Fibroblast of skin of right quadriceps (primary cell): ENCODE measurements at regions not wholly inside any gene's neighbourhood (a gene's known extent, or its start where the extent isn't known, plus 50 kb on each side); places are given as distances from the start of the nearest gene placed in this dataset.
A peak's percentile ranks its signal among the peaks of the same experiment; 100 is the strongest.

Experiments
- DNase-seq: peaks from one replicate; pipeline ENCODE4 v3.0.0-alpha.2; 2013

DNA sequence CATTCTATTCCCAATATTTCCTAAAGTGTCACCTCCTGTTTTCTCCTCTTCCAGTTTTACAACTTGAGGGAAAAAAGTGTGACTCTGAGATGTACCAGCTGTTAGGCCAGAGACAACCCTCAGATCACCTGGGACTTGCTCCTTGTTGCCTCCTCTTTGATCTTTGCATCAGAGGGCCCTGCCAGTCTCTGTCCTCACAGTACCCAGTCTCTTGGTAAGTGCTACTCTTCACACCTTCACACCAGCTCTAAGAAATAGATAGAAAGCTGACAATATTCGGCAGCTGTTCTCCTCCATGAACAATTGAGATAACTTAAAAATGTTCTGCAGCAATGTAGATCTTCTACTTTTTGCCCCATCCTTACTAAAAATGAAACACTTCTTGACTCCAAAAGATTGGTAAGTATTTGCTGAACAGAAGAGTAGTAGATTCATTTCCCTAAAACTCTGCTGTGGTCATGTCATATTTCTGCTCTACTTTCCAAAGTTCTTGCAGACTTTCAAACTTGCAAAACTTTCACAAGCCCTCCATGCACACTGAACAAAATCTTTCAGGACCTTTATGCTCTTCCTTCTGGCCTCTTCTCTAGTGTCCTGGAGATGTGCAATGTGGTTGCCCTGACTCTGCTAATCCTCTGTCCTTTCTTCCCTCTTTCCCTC, 188.6 kb downstream of the SNX18 start:
- DNase-seq = no peak

DNA sequence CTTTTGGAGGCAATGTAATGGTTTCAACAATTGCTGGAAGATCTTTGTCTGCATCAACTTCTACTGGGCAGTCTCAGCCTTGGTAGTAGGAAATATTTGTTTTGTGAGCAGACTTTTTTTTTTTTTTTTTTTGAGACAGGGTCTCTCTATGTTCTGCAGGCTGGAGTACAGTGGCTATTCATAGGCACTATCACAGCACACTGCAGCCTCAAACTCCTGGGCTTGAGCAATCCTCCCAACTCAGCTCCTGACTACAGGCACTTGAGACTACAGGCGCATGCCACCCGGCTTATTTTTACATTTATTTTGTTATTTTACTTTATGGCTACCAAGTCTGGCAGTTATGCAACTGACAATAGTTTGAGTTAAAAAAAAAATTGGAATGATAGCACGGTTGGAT, 187.3 kb downstream of the SNX18 start:
- DNase-seq = no peak

DNA sequence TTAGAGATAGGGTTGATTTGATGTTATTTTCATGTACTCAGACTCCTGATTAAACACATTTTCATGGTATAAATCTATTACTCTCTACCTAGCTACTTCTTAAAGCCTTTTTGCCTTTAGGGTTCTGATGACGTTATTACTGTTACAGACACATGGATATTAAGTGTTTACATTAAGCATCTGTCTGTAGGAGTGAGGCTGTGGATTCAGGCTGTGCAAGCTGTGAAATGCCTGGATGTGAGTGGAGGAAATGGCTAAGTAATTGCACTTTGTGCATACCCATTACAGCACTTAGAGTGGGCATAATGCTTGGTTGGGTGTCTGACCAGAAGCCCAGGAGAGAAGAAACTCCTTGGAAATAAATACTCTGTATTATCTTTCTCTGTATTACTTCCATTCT, 186.8 kb downstream of the SNX18 start:
- DNase-seq = no peak

DNA sequence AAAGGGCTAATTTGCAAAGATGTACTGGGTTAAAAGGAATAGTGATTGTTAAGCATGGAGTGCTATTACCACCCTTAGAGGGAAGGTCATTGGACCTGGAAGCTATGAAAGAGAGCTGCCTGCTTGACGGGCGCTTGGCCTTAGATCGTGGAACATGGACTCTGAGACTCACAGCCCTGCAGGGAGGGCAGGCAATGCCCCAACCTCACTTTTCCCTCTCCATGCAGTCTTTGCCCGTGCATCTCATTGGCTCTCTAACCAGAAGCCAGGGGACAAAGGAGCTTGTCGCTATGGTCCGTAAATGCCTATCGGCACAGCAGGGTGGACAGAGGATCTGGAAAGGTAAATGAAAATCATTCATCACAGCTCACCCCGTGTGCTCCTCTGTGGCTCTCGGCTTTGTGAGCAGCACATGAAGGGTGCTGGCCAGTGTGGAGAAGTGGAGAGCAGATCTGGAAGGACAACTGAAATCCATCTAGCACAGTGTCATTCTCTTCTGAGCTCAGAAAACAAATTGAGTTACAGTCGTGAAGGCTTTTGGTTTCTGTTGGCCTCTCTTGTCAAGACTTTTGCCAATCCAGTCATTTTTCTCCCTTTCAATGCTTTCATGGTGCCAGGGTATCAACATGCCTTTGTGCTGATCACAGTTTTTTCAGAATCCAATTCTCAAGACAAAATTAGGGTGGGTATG, 186.2 kb downstream of the SNX18 start:
- no peak for DNase-seq

DNA sequence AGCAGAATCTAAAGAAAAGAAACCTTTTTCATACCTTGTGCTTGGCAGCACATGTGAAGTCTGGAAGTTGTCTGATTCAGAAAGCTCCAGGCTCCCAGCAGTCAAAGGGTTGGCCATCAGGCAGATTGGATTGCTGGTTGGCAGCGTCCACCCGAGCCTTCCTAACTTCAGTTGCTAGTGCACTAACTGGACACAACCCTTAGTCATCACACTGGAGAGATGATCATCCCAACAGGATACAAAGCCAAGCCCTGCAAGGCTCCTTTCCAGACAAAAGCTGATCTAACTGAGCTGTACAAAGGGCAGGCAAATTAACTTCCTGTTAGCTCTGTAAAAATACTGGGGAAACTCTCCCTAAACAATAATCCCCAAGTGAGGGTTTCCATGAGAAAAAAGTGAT, 185.6 kb downstream of the SNX18 start:
- DNase-seq = peak; percentile 81

DNA sequence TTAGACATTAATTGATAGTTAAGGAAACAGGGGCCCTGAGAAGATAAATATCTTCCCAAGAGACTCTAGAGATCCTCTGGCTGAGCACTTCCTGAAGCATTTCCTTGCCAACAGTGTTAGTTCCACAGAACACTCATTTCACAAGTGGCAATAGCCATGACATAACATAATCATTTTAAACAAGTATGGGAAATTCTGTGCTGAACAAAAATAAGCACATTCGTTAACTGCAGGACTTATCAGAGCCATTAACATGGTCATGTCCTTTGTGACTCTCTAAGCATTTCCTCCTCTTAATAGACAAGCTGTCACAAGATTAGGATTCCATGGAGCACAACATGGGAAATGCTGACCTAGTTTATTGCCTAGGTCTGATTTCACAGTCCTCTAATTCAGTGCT, 184.9 kb downstream of the SNX18 start:
- DNase-seq = no peak

DNA sequence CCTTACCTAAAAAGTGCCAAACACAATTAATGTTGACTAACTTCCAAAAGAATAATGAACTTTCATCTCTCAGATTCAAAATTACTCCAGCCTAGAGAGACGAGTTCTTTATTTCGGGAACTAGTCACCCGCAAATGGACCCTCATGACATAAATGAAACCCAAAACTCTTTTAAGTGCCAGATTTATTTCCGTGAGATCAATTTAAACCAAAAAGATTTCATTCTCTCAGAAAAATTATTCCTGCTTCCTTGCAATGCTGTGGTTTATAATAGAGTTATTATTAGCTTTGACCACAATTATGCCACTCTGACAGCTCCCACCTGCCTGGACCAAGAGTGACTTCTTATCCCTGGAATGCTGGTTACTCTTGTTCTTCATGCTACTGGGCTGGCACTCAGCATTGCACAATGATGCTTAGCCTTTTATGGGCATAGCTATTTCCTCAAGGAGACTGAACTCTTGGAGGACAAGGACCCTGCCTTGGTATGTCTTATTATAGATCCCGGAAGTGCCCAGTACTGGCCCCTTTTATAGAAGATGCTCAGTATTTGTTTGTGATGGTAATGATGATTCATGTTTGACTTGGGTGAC, 183.5 kb downstream of the SNX18 start:
- DNase-seq = peak; percentile 98

DNA sequence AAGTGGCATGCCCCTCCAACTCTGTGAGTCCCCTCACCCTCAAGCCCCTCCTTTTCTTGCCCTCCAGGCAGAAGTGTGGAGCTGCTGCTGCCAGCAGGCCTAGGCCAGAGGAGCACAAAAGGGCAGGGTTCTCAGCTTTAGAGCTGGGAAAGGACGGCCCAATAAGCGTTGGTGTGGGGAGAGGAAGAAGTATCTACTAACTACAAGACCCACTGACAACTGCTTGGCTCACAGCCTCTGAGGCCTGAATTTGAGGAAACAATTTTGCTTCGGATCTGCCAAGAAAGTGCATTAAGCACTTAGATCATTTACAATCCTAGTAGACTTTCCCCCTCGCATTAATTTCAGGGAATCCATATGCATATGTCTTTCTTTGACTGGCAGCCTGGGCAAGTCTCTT, 179.4 kb downstream of the SNX18 start:
- DNase-seq = no peak

DNA sequence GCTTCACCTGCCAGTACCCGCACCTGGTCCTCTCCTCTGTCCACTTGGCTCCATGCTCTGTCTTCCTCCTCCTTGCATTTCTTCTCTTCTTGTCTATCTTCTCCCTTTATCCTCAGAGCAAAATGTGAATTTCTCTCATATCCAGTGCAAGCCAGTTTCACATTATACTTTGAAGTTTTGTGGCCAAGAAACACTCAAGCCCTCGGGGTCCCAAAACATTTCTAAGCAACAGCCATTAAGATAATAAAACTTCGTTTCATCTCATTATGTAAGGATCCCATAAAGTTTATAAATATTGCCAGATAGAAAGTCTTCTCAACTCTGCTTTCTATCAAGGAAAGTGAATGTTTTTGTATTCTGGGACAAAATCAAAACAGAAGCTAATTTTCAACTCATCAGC, 178.8 kb downstream of the SNX18 start:
- no peak for DNase-seq

DNA sequence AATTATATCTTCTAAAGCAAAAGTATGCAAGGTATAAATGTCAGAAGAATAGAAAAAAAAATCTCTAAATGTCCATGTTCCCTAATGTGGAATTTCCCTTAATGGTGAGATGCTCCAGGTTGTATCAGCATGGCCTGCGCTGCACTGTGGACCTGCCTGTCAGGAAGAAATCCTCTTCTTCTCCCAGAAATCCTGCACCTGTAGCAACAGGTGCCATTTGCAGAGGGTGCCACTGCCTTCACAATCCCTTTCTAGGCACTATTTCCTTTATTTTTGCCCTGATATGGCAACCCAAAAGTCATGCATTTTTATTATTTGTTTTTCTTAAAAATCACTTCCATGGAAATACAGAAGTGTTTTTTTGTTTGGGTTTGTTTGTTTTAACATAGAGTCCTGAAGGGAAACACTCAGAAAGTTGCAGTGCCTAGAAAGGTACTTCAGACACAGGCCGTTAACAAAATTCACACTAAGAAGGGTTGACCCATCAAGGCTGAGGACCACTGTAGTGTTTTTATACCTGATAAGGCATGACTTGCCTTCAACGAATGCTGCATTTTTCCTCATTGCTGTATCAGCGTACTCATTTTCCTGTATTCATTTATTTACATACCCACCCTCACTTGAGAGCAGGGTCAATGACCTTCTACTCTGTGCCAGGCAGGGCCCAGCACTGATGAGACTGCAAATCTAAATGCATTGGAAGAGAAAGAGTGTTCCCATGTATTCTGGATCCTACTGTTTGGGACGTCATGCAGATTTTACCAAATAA, 177.8 kb downstream of the SNX18 start:
- DNase-seq = no peak

DNA sequence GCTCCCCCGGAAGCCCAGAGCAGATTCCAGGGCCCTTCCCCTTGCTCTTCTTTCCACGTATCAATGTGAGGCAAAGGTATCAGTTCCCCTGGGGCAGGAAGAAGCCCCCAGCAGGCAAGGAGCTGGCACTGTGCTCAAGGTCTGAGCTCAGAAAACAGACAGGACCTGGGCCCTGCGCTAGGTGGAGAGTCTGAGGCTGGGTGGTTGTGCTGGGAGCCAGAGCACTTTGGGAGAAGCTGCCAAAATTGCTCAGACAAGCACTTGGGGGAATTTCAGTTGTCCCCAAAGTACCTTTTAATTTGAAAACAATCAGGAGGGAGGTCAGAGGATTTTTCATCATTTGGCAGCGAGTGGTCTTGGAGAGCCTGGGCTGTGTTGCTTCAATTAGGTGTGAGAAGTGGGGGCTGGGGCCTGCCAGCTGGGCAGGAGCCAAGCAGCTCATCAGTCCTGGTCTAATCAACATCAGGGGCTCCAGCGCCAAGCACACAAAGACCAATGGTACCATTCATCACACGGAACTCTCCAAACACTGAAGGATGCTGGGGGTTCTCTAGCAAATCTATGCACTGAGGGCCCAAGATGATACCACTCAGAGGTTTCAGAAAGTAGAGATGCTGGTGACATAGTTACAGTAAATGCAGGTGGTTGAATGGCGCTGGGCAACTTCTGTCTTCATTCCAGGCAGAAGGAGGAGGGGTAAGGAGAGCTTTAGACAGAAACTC, 176.5 kb downstream of the SNX18 start:
- DNase-seq = no peak

DNA sequence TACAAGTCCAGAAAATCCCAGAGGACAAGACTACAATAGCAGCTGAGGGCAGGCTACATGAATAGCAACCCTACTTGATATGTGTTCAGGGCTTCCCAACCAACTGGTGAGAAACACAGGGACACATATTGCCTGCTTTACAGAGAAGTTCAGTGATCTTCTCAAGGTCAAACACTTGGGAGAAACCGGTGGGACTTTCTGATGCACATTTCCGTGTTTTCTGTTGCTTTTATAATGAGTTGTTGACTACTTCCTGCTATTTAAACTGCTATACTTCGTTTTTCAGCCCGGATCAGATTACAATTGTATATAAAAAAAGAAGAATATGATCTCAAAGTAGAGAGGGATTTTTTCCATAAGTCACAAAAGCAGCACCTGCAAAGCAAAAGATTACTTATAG, 175.1 kb downstream of the SNX18 start:
- no peak for DNase-seq

DNA sequence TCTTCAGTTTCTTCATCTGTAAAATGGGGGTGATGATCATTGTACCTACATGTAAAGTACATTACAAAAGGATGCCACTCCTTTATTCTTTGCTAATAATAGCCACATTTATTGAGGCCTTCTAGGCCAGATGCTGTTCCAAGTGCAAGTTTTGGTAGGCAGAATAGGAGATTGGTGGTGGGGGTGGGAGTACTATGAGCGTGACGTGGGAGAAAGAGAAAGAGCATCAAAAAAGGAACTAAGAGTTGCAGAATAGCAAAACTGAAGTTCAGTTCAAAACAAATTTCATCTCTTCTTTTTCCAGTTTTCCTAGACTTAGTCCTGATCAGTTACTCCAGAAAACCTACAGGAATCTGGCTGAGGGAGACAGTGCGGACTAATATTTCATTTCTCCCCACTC, 174.1 kb downstream of the SNX18 start:
- no peak for DNase-seq

DNA sequence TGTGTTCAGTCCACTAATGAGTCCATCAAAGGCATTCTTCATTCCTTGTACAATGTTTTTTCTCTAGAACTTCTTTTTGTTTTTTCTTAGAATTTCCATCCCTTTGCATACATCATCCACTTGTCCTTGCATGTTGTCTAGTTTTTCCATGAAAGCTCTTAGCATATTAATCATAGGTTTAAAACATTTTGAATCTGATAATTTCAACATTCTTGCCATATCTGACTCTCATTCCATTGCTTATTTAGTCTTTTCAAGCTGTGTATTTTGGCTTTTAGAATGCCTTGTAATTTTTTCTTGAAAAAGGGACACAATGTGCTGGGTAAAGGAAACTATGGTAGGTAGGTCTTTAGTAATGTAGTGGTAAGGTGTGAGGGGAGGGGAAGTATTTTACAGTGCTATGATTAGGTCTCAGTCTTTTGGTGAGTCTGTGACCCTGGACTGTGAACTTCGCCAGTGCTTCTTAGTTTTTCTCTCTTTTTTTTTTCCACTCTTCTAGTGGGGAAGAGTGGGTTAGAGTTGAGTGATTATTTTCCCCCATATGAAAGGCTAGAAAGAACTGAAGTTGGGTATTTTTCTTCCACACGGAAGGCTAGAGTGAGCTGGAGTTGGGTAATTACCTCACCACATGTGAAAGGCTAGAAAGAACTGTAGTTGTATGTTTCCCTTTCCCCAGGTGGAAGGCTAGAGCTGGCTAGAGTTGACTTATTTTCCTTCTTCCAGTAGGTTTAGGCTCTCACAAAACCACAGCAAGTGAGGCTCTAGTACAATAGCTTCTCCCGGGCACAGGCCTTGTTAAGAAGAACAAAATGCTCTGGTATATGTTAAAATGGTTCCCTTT, 172.1 kb downstream of the SNX18 start:
- DNase-seq = no peak

DNA sequence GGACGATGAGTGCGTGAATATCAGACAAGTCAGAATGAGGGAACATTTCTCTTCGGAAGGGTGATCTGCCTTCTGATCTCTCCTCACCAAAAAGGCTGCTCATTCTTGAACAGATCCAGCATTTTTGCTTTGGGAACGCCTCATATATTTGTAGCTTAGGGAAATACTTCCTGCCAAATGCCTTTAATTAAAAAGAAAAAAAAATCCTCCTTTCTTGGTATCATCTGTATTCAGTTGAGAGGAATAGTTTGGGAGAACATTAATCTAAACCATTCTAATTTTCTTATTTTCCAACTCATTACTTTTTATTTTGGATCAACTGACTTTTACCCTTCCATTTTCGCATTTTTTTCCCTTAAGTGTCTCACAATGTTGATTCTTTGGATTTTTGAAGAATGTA, 163.4 kb downstream of the SNX18 start:
- DNase-seq = no peak

DNA sequence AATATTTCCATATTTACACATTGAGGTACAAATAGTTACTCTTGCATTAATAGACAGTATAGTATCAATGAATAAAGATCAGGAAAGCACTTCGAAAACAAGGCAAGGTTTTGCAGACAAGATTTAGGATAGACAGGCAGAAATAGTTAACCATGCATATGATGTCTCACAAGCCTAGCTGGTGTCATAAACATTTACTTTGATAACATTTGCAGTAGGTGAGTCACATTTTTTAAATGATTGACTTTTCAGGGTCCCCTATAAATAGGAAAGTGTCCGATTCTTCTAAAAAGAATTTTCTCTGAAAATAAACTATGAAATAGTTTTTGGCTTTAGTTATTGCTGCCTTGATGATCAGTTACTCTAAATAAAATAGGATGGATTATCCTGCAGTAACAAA, 162.1 kb downstream of the SNX18 start:
- DNase-seq = no peak

DNA sequence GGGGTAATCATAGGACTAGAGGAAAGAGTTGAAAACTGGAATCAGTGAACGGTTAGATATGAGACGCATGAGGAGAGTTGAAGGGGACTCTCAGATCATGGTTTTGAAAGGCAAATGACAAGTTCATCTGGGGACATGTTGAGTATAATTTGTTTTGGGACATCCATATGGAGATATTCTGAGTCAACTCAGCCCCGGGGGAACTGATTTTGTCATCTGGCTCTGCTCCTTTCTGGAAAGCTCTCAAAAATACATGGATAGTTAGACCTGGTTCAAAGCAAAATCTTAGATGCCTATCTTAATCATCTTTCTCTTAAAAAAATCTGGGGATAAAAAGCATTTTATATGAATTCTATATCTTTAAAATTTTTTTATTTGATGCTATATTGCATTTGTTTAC, 161.2 kb downstream of the SNX18 start:
- DNase-seq = no peak

DNA sequence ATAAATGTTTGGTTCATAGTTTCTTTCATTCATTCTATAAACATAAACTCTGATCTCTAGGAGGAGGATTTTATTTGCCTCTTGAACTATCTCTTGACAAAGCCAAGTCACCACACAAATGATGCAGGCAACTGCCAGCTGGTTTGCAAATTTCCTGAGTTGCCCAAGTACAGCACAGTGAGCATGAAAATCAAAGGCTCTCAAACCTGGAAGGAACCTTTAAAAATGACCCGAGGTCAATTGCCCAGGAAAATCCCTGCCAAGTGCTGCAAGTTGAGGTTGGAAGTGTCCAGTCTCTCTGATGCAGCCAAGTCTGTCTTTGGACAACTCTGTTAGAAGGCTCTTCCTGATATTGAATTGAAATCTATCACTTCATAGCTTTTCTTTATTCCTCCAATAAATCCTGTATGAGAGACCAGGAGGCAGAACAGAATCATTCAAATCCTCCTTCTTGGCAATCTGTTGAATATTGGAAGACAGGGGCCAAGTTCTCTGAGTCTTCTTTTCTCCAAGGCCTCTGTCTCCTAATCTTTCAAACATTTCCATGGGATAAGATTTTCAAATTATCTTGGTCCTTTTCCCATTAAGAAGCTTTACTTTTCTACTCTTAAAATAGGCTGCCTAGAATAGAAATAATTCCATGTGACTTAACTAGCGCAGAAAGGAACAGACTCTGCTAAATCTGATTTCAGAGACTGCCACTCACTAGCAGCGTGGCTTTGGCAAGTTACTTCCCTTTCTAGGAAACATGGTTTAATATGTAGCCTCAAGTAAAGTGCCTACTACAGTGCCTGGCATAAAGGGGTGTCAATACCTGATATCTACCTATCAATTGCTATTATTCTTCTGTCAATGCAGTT, 159.2 kb downstream of the SNX18 start:
- no peak for DNase-seq

DNA sequence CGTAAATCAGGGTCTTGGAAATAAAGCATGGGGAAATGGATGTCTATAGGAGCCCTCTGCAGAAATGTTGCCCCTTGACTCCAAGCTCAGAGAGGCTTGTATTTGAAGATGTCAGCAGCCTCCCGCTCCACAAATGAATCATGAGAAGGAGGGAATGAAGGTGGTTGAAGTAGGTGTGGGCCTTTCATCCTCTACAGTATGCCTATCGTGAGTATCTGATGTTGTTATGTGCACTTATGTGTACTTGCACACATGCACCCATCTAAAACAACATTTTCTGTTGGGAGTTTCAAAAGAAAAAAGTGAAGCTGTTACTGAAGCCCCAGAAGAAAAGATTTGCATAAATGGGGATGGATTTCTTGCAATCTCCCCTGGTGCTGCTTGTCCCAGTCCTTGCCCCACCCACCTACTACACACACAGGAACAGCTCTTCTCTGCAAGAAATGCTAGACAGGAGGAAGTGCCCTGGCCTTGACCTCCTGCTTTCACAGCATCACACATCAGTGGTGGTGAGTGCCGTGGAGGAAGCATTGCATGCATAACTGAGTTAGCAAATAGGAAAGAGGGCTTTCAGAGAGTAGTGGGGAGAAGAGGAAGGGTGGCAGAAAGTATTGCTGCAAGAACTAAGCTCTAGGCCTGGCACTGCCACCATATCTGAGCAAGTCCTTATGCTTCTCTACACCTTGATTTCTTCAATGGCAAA, 156.1 kb downstream of the SNX18 start:
- DNase-seq = peak; percentile 50

DNA sequence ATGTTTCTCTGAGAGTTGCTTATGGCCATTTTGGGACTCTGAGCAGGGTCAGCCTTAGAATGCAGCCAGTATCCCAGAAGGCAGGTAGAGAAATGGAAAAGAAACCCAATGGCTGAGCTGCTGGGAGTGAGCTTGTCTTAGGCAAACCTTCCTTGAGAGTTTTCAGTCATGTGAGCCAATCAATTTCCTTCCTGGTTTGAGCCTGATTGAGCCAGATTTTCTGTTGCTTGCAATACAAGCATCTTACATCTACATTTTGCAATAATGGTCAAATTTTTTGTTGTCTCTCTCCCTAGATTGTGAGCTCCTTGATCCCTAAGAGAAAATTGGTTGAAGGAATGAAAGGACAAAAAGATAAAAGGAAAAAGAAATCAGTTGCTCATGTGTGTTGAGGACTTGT, 155.3 kb downstream of the SNX18 start:
- no peak for DNase-seq

DNA sequence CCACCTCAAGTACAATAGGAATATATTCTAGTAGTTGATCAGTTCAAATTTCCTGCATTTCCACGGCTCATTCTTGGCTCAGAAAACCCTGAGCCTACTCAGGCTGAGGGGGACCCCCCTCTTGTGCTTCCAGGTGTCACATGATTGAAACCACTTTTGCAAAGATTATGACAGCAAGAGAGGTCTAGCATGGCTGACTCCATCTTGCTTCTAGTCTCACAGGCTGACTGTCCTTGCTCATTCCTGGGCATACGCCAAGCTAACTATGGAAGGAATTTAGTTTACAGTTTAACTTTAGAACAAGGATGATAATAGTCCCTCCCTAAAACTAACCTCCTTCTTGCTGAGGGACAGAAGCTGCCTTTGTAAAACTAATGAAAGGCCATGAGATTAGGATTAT, 154.1 kb downstream of the SNX18 start:
- DNase-seq = no peak
